ENCODE measurements at regions not wholly inside any gene's neighbourhood (a gene's known extent, or its start where the extent isn't known, plus 50 kb on each side); places are given as distances from the start of the nearest gene placed in this dataset.

- TF ChIP-seq, protein P1, sequence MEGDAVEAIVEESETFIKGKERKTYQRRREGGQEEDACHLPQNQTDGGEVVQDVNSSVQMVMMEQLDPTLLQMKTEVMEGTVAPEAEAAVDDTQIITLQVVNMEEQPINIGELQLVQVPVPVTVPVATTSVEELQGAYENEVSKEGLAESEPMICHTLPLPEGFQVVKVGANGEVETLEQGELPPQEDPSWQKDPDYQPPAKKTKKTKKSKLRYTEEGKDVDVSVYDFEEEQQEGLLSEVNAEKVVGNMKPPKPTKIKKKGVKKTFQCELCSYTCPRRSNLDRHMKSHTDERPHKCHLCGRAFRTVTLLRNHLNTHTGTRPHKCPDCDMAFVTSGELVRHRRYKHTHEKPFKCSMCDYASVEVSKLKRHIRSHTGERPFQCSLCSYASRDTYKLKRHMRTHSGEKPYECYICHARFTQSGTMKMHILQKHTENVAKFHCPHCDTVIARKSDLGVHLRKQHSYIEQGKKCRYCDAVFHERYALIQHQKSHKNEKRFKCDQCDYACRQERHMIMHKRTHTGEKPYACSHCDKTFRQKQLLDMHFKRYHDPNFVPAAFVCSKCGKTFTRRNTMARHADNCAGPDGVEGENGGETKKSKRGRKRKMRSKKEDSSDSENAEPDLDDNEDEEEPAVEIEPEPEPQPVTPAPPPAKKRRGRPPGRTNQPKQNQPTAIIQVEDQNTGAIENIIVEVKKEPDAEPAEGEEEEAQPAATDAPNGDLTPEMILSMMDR (IDR thresholded peaks at IDR 0.05; ENCODE audit: insufficient read depth, low read length) = no peak
- TF ChIP-seq POLR2AphosphoS5 (IDR thresholded peaks at IDR 0.05; ENCODE audit: low read depth) = no peak
These were observed 313.9 kb downstream of the BMPER start for GRCh38 chr7:34219153-34219718.

Measured in HL-60 (cell line).